VCaP (cell line): ENCODE measurements at regions not wholly inside any gene's neighbourhood (a gene's known extent, or its start where the extent isn't known, plus 50 kb on each side); places are given as distances from the start of the nearest gene placed in this dataset.
A peak's percentile ranks its signal among the peaks of the same experiment; 100 is the strongest.

ENCODE experiments used
- H3K27ac ChIP-seq: fragments of 450-650 bp; 2 replicates; pipeline ENCODE4 v1.5.1; 2017
- TF ChIP-seq, protein P1 (sequence below): fragments of 450-650 bp; conservative IDR thresholded peaks from 2 replicates; pipeline ENCODE4 v1.5.1; 2017; ENCODE audit warnings: mild to moderate bottlenecking, moderate library complexity

DNA sequence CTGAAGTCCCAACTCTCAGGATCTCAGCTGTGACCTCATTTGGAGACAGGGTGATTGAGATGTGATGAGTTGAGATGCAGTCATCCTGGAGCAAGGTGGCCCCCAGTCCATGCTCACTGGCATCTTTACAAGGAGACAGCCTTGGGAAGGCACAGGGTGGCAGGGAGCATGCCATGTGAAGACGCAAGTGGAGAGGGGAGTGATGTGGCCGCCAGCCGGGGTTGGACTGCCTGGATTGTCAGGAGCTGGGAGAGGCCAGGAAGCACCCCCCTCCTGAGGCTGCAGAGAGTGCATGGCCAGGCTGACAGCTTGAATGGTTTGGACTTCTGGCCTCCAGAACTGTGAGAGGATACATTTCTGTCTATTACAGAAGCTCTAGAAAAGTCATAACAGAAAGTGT is 194.4 kb downstream of the UQCRFS1 start:
- TF ChIP-seq, protein P1, sequence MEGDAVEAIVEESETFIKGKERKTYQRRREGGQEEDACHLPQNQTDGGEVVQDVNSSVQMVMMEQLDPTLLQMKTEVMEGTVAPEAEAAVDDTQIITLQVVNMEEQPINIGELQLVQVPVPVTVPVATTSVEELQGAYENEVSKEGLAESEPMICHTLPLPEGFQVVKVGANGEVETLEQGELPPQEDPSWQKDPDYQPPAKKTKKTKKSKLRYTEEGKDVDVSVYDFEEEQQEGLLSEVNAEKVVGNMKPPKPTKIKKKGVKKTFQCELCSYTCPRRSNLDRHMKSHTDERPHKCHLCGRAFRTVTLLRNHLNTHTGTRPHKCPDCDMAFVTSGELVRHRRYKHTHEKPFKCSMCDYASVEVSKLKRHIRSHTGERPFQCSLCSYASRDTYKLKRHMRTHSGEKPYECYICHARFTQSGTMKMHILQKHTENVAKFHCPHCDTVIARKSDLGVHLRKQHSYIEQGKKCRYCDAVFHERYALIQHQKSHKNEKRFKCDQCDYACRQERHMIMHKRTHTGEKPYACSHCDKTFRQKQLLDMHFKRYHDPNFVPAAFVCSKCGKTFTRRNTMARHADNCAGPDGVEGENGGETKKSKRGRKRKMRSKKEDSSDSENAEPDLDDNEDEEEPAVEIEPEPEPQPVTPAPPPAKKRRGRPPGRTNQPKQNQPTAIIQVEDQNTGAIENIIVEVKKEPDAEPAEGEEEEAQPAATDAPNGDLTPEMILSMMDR, result no peak
- no peak overlapping the region for H3K27ac ChIP-seq

DNA sequence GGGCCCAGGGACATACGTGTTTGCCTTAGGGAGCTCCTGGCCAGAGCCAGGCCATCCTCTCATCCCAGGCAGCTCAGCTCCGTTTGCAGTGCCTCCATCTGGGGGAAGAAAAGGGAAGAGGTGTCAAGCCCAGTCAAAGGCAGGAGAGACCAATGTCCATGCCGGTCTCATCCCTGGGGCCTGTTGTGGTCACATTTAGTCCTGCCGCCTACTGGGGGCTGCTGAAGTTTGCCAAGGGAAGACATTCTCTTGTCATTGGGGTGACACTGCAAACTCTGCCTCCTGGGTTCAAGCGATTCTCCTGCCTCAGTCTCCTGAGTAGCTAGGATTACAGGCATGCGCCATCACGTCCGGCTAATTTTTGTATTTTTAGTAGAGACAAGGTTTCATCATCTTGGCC is 195.2 kb downstream of the UQCRFS1 start:
- TF ChIP-seq, protein P1, result no peak
- H3K27ac ChIP-seq, result no peak overlapping the region

DNA sequence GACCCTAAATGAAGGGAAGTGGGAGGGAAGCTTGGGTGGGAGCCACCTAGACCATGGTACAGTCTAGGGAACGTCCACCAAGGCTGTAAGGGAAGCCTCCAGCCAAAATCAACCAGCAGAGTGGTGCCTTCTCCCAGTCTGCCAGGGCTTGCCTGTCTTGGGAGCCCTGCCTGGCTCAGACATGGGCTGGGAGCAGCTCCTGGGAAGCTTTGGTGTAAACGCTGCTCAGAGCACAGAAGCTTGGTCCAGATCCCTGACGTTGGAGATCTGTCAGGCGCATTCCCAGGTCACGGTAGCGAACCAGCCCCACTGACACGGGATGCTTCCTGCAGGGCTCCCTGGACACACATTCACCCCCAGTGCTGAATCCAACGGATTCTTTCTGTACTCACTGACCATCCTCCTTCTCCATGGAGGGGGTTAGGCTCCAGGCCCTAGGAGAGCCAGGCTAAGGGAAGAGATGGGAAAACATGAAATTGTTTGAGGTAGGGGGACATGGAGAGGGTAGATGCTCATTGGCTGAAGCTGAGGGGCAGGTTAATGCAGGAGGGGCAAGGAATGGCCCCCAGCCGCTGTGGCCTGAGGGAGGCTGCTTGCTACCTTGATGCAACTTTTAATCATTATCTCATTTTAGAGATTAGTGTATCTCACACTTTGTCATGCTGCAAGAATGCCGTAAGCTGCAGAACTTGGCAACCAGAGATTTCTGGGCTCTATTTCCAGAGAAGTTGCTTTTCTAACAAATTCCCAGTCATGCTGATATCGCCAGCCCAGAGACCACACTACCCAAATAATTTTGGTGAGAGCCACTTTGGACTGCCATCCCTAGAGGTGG is 195.8 kb downstream of the UQCRFS1 start:
- TF ChIP-seq, protein P1, result no peak

DNA sequence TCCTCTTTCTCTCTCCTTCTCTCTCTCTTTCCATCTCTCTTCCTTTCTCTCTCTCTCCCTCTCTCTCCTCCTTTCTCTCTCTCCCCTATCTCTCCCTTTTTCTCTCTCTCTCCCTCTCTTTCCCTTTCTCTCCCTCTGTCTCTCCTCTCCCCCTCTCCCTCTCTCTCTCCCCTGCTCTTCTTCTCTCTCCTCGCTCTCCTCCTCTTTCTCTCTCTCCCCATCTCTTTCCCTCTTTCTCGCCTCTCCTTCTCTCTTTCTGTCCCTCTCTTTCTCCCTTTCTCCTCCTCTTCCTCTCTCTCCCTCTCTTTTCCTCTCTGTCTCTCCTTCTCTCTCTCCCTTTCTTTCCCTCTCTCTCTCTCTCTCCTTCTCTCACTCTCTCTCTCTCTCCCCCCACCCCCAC is 196.6 kb downstream of the UQCRFS1 start:
- TF ChIP-seq, protein P1, result no peak
- H3K27ac ChIP-seq, result no peak overlapping the region

More for the DNA sequence above, 195.8 kb downstream of the UQCRFS1 start:
- no peak overlapping the region for H3K27ac ChIP-seq

DNA sequence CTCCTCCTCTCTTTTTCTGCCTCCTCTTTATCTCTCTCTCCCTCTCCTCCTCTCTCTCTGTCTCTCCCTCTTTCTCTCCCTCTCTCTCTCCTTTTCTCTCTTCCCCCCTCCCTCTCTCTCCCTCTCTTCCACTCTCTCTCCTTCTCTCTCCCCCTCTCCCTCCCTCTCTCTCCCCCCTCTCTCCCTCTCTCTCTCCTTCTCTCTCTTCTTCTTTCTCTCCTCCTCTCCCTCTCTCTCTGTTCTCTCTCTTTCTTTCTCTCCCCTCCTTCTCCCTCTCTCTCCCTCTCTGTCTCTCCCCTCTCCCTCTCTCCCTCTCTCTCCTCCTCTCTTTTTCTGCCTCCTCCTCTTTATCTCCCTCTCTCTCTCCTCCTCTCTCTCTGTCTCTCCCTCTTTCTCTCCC is 197.4 kb downstream of the UQCRFS1 start:
- no peak overlapping the region for H3K27ac ChIP-seq
- TF ChIP-seq, protein P1, result no peak

DNA sequence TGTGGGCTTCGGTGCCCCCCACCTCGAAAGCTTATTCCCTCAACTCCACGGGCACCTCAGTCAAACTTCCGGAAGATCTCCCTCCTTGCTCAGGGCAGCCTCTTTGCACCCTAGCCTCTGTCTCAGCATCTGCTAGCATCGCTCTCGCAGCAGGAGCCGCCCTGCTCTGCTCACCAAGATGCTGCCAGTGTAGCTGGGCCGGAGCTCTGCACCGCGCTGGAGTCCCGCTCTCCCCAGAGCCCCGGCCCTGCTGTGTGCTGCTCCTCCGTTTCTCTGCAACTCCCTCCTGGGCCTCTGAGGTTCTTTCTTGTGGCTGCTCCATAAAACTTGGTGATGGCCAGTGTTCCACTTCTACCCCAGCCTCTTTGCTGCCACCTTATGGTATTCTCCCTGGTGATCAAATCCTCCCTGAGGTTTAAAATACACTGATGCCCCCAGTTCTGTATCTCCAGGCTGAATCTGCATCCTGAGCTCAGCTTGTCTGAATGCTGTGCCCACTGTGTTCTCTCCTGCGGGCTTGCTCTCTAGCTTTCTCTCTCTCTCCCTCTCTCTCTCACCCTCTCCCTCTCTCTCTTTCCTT is 198.0 kb downstream of the UQCRFS1 start:
- TF ChIP-seq, protein P1, result peak; percentile 18; the same call in 1 of the 2 replicates
- H3K27ac ChIP-seq, result no peak overlapping the region

DNA sequence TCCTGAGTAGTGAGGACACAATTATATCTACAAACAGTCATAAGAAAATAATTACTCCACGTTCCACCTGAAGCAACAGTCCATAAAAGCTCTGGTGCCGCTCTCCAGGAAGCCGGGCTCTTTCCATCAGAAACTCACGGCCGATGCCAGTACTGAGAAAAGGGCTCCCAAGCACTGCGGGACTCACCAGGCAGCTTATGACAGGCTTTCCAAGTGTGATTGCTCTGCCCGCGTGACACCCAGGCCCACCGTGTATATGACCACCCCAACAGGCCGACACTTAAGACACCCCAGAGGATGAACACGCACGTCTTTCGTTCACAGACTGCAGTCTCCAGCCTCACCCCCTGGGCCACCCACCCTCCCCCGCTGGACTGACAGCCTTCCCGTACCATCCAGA is 199.0 kb downstream of the UQCRFS1 start:
- no peak overlapping the region for H3K27ac ChIP-seq
- TF ChIP-seq, protein P1, result no peak
